PC-9 (cell line): ENCODE measurements at regions not wholly inside any gene's neighbourhood (a gene's known extent, or its start where the extent isn't known, plus 50 kb on each side); places are given as distances from the start of the nearest gene placed in this dataset.

Experiments used
- CTCF ChIP-seq: fragments of 200-600 bp; sonication (generic); conservative IDR thresholded peaks from 2 replicates; pipeline ENCODE4 v1.6.1; 2017; ENCODE audit warnings: mixed run types, antibody characterized with exemption, mild to moderate bottlenecking, moderate library complexity
- EZH2 ChIP-seq: fragments of 200-600 bp; sonication (generic); IDR thresholded peaks from 2 replicates; pipeline ENCODE4 v1.8.0; 2017; ENCODE audit warnings: antibody characterized with exemption, low read depth

- TF ChIP-seq CTCF: no peak
- TF ChIP-seq EZH2: no peak
Observed at GRCh38 chr2:167818521-167818920, 428.9 kb downstream of the STK39 start.
